Hepatocyte (in vitro differentiated cells): ENCODE measurements at regions not wholly inside any gene's neighbourhood (a gene's known extent, or its start where the extent isn't known, plus 50 kb on each side); places are given as distances from the start of the nearest gene placed in this dataset.

Source experiments
- EZH2phosphoT487 ChIP-seq: fragments of 200-600 bp; sonication (generic); IDR thresholded peaks from one replicate; pipeline ENCODE4 v1.6.1; 2018; ENCODE audit warnings: antibody characterized with exemption, mild to moderate bottlenecking, low read depth, moderate library complexity; ENCODE audit not compliant: unreplicated experiment, severe bottlenecking
- TF ChIP-seq, protein P1 (sequence below): fragments of 200-600 bp; sonication (generic); IDR thresholded peaks from 2 replicates; pipeline ENCODE4 v1.5.1; 2016; ENCODE audit warnings: antibody characterized with exemption, mild to moderate bottlenecking; ENCODE audit not compliant: poor library complexity

DNA sequence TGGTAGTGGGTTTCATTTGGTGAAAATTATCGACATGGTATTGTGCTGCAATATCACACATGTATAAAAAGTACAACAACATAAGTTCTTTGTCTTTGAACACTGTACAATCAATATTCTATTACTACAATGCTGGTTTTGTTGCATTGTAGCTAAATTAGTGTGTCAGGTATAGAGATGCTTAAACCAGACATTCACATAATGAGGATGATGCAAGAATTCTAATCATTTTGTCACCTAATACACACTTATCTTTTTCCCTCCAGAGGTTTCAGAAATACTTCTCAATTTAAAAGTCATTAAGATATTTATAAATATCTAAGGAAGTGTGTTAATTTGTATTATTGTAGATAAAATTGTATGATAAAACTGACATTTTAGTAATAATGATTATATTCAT, 174.8 kb upstream of the MAN1A1 start:
- TF ChIP-seq, protein P1, sequence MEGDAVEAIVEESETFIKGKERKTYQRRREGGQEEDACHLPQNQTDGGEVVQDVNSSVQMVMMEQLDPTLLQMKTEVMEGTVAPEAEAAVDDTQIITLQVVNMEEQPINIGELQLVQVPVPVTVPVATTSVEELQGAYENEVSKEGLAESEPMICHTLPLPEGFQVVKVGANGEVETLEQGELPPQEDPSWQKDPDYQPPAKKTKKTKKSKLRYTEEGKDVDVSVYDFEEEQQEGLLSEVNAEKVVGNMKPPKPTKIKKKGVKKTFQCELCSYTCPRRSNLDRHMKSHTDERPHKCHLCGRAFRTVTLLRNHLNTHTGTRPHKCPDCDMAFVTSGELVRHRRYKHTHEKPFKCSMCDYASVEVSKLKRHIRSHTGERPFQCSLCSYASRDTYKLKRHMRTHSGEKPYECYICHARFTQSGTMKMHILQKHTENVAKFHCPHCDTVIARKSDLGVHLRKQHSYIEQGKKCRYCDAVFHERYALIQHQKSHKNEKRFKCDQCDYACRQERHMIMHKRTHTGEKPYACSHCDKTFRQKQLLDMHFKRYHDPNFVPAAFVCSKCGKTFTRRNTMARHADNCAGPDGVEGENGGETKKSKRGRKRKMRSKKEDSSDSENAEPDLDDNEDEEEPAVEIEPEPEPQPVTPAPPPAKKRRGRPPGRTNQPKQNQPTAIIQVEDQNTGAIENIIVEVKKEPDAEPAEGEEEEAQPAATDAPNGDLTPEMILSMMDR = no peak
- no peak for TF ChIP-seq EZH2phosphoT487
